Ishikawa (cell line): ENCODE measurements at regions not wholly inside any gene's neighbourhood (a gene's known extent, or its start where the extent isn't known, plus 50 kb on each side); places are given as distances from the start of the nearest gene placed in this dataset.

Source experiments
- CEBPB ChIP-seq: IDR thresholded peaks from 2 replicates; pipeline ENCODE4 v1.6.1; 2012
- CREB1 ChIP-seq: IDR thresholded peaks from 2 replicates; pipeline ENCODE4 v1.6.1; 2012; ENCODE audit warnings: low read depth
- EGR1 ChIP-seq: IDR thresholded peaks from 2 replicates; pipeline ENCODE4 v1.6.1; 2012
- EP300 ChIP-seq: IDR thresholded peaks from 2 replicates; pipeline ENCODE4 v1.6.1; 2012; ENCODE audit warnings: borderline replicate concordance
- FOXM1 ChIP-seq: IDR thresholded peaks from 2 replicates; pipeline ENCODE4 v1.6.1; 2012; ENCODE audit warnings: low read depth, borderline replicate concordance
- MAX ChIP-seq: IDR thresholded peaks from 2 replicates; pipeline ENCODE4 v1.6.1; 2012
- NFIC ChIP-seq: IDR thresholded peaks from 2 replicates; pipeline ENCODE4 v1.6.1; 2012
- RAD21 ChIP-seq: IDR thresholded peaks from 2 replicates; pipeline ENCODE4 v1.6.1; 2012; ENCODE audit warnings: low read depth
- REST ChIP-seq: IDR thresholded peaks from 2 replicates; pipeline ENCODE4 v1.6.1; 2012; ENCODE audit warnings: low read depth, mild to moderate bottlenecking
- TAF1 ChIP-seq: IDR thresholded peaks from 2 replicates; pipeline ENCODE4 v1.6.1; 2012; ENCODE audit warnings: low read depth, mild to moderate bottlenecking
- TCF12 ChIP-seq: IDR thresholded peaks from 2 replicates; pipeline ENCODE4 v1.6.1; 2012; ENCODE audit warnings: low read depth
- TEAD4 ChIP-seq: IDR thresholded peaks from 2 replicates; pipeline ENCODE4 v1.6.1; 2012
- USF1 ChIP-seq: IDR thresholded peaks from 2 replicates; pipeline ENCODE4 v1.6.1; 2012
- YY1 ChIP-seq: IDR thresholded peaks from 2 replicates; pipeline ENCODE4 v1.6.1; 2012; ENCODE audit warnings: low read depth
- ZBTB7A ChIP-seq: IDR thresholded peaks from 2 replicates; pipeline ENCODE4 v1.6.1; 2012; ENCODE audit warnings: low read depth

GRCh38 chr2:210762604-210763588 is 206.5 kb downstream of the CPS1 start:
- no peak for TF ChIP-seq YY1
- no peak for TF ChIP-seq ZBTB7A
- TF ChIP-seq FOXM1, result no peak
- no peak for TF ChIP-seq TAF1
- TF ChIP-seq EGR1, result no peak
- TF ChIP-seq NFIC, result no peak
- no peak for TF ChIP-seq MAX
- no peak for TF ChIP-seq CREB1
- no peak for TF ChIP-seq TEAD4
- TF ChIP-seq EP300, result no peak
- TF ChIP-seq TCF12, result no peak
- TF ChIP-seq RAD21, result no peak
- TF ChIP-seq REST, result no peak
- TF ChIP-seq CEBPB, result no peak
- TF ChIP-seq USF1, result no peak

DNA sequence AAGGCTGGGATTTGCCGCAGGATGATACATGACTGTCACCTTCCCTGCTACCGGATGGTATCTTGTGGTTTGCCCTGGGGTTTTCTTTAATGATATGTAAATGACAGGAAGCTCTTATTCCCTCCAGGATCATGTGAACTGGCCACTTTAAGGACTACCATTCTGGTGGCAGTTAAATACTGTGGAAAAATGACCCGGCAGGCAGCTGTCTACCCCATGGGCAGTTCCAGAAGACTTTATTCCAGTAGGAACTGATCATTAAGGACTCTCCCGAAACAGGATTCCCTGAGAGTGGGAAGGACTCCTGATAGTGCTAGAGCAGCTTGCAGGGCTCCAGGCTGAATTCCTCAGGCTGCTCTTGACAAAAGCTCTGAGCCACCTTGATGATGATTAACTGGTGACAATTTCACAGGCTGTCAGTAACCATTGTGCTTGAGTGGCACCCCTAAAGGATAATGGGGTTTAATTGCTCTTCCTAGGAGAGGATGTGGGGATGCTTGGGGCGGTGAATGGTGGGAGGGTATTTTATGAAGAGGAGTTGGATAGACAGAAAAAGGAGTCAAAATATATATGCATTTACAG is 212.0 kb downstream of the CPS1 start:
- TF ChIP-seq FOXM1 (no peak), MAX (no peak), RAD21 (no peak), YY1 (no peak), REST (no peak), TCF12 (no peak), CREB1 (no peak), NFIC (no peak), EP300 (no peak), TAF1 (no peak), CEBPB (no peak), USF1 (no peak), ZBTB7A (no peak), EGR1 (no peak), TEAD4 (no peak)

DNA sequence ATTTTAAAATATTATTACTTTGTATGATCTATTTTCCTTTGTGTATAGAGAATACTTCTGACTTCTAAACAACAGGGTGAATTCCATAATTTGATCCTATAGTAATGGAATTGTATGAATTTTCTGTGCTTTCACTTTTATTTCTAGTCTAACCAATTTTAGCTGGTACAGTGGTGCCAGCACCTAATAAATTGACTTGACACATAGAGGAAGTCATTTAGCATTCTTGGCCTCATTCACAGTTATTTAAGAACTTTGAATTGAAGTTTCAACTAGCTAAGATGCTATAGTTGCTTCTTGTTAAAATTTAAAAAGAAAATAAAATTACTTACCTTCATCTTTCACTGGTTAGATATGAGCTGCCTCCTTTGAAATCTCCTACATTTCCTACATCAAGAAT is 220.4 kb downstream of the CPS1 start:
- no peak for TF ChIP-seq EP300
- TF ChIP-seq TCF12, result no peak
- TF ChIP-seq FOXM1, result no peak
- no peak for TF ChIP-seq USF1
- no peak for TF ChIP-seq ZBTB7A
- TF ChIP-seq REST, result no peak
- TF ChIP-seq YY1, result no peak
- TF ChIP-seq TEAD4, result no peak
- no peak for TF ChIP-seq CREB1
